MM.1S (cell line): ENCODE measurements at regions not wholly inside any gene's neighbourhood (a gene's known extent, or its start where the extent isn't known, plus 50 kb on each side); places are given as distances from the start of the nearest gene placed in this dataset.

Experiments
- DNase-seq: peaks from one replicate; pipeline ENCODE4 v3.0.0-alpha.2; 2015
- H2AFZ ChIP-seq: fragments of 300-600 bp; sonication (generic); 2 replicates; pipeline ENCODE4 v1.6.0; 2016; ENCODE audit warnings: antibody characterized with exemption, low read length
- H3F3A ChIP-seq: fragments of 300-600 bp; sonication (generic); 2 replicates; pipeline ENCODE4 v1.6.1; 2016; ENCODE audit warnings: mild to moderate bottlenecking, antibody characterized with exemption, low read length, moderate library complexity, mixed read lengths; ENCODE audit not compliant: insufficient read depth
- H3K27ac ChIP-seq: fragments of 300-600 bp; sonication (generic); 2 replicates; pipeline ENCODE4 v1.5.1; 2016; ENCODE audit warnings: mild to moderate bottlenecking, low read length
- H3K27me3 ChIP-seq: fragments of 300-600 bp; sonication (generic); replicated peaks from 2 replicates; pipeline ENCODE4 v1.6.0; 2016; ENCODE audit warnings: low read length; ENCODE audit not compliant: insufficient read depth
- H3K36me3 ChIP-seq: fragments of 300-600 bp; sonication (generic); replicated peaks from 2 replicates; pipeline ENCODE4 v1.6.1; 2016; ENCODE audit warnings: mild to moderate bottlenecking, low read length, mixed read lengths; ENCODE audit not compliant: insufficient read depth
- H3K4me1 ChIP-seq: fragments of 300-600 bp; sonication (generic); 2 replicates; pipeline ENCODE4 v1.6.1; 2016; ENCODE audit warnings: low read length, mixed read lengths
- H3K4me2 ChIP-seq: fragments of 300-600 bp; sonication (generic); 2 replicates; pipeline ENCODE4 v1.6.0; 2016; ENCODE audit warnings: low read depth, low read length
- H3K4me3 ChIP-seq: fragments of 300-600 bp; sonication (generic); 2 replicates; pipeline ENCODE4 v1.5.1; 2016; ENCODE audit warnings: low read length, mixed read lengths
- H3K79me2 ChIP-seq: fragments of 300-600 bp; sonication (generic); 2 replicates; pipeline ENCODE4 v1.6.1; 2016; ENCODE audit warnings: mixed run types, low read length, mixed read lengths
- H3K9ac ChIP-seq: fragments of 300-600 bp; sonication (generic); 2 replicates; pipeline ENCODE4 v1.6.1; 2016; ENCODE audit warnings: low read length, mixed read lengths
- H3K9me2 ChIP-seq: fragments of 300-600 bp; sonication (generic); replicated peaks from 2 replicates; pipeline ENCODE4 v1.6.1; 2016; ENCODE audit warnings: mild to moderate bottlenecking, low read length, mixed read lengths; ENCODE audit not compliant: insufficient read depth
- H3K9me3 ChIP-seq: fragments of 300-600 bp; sonication (generic); replicated peaks from 2 replicates; pipeline ENCODE4 v1.6.1; 2016; ENCODE audit warnings: mild to moderate bottlenecking, low read length, mixed read lengths; ENCODE audit not compliant: insufficient read depth
- H4K20me1 ChIP-seq: fragments of 300-600 bp; sonication (generic); 2 replicates; pipeline ENCODE4 v1.6.1; 2016; ENCODE audit warnings: mild to moderate bottlenecking, low read length, moderate library complexity, mixed read lengths; ENCODE audit not compliant: insufficient read depth
- EZH2 ChIP-seq: fragments of 300-600 bp; sonication (generic); optimal IDR thresholded peaks from 2 replicates; pipeline ENCODE3; 2017; ENCODE audit warnings: low read depth, mild to moderate bottlenecking, antibody characterized with exemption, low read length, mixed read lengths
- EZH2phosphoT487 ChIP-seq: fragments of 300-600 bp; sonication (generic); IDR thresholded peaks from 2 replicates; pipeline ENCODE4 v1.6.1; 2018; ENCODE audit warnings: antibody characterized with exemption, low read length
- TF ChIP-seq, protein P1 (sequence below): fragments of 300-600 bp; sonication (generic); IDR thresholded peaks from 2 replicates; pipeline ENCODE4 v1.5.1; 2016; ENCODE audit warnings: antibody characterized with exemption, low read length, mixed read lengths

DNA sequence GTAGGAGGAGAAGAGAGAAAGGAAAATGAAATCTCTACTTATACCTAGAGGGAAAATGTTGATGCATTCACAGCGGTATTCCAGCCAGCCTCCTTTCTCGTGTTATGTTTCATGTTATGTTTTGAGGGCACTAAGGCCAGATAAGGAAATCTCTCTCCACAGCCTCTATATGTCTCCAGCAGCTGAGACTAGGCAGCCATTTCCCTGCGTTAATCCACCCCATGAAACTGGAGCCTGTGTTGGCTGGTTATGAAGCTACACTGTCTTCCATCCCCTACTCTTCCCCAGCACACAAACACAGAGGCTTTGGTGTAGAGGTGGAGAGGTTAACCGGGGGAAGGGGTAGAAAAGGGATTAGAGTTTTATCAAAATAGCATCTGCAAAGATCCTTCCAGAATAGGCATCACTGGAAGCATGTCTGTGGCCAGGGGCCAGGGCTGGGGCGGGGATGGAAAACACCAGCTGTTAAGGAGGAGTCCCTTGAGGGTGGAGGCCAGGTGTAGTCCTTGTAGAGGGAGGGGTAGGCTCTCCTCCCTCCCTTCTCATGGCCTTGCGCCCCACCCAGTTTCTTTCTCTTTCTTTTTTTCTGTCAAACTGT, 100.9 kb upstream of the TNP1 start:
- no peaks in the 10 kb centered on the region for H3K27me3 ChIP-seq
- H4K20me1 ChIP-seq: no peaks in the 10 kb centered on the region
- H3K4me3 ChIP-seq: no peak overlapping the region
- no peak overlapping the region for H3K4me2 ChIP-seq
- no peaks in the 10 kb centered on the region for H3K9me3 ChIP-seq
- TF ChIP-seq, protein P1, sequence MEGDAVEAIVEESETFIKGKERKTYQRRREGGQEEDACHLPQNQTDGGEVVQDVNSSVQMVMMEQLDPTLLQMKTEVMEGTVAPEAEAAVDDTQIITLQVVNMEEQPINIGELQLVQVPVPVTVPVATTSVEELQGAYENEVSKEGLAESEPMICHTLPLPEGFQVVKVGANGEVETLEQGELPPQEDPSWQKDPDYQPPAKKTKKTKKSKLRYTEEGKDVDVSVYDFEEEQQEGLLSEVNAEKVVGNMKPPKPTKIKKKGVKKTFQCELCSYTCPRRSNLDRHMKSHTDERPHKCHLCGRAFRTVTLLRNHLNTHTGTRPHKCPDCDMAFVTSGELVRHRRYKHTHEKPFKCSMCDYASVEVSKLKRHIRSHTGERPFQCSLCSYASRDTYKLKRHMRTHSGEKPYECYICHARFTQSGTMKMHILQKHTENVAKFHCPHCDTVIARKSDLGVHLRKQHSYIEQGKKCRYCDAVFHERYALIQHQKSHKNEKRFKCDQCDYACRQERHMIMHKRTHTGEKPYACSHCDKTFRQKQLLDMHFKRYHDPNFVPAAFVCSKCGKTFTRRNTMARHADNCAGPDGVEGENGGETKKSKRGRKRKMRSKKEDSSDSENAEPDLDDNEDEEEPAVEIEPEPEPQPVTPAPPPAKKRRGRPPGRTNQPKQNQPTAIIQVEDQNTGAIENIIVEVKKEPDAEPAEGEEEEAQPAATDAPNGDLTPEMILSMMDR: no peak
- TF ChIP-seq EZH2 (no peak), EZH2phosphoT487 (no peak)
- H3K79me2 ChIP-seq: no peaks in the 10 kb centered on the region
- H2AFZ ChIP-seq: no peak overlapping the region
- H3K27ac ChIP-seq: no peak overlapping the region
- DNase-seq: no peak
- H3K4me1 ChIP-seq: no peaks in the 10 kb centered on the region
- no peaks in the 10 kb centered on the region for H3K36me3 ChIP-seq
- H3F3A ChIP-seq: no peaks in the 10 kb centered on the region
- H3K9me2 ChIP-seq: no peaks in the 10 kb centered on the region
- H3K9ac ChIP-seq: no peak overlapping the region

DNA sequence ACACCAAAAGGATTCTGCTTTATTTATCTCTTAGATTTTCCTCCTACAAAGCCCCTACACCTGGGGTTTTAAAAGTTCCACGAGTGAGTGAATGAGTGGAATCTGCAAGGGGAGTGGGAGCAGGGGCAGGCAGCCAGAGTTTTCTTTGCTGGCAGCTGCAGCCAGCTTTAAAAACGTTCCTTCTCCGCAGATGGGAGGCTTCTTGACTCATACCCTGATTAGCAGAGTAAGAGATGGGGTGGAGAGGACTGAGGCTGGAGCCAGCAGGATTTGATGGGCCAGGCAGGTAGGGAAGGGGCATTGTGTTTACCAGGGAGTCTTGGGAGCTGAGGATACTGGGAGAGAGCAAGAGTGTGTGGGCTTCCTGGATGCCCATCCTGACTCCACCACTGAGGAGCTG, 99.6 kb upstream of the TNP1 start:
- Histone ChIP-seq H3K4me1 (no peaks in the 10 kb centered on the region), H4K20me1 (no peaks in the 10 kb centered on the region), H3K4me3 (no peak overlapping the region), H3K27ac (no peak overlapping the region), H3K9me3 (no peaks in the 10 kb centered on the region), H3K9ac (no peak overlapping the region), H3K4me2 (no peak overlapping the region), H3K9me2 (no peaks in the 10 kb centered on the region), H3F3A (no peaks in the 10 kb centered on the region), H3K36me3 (no peaks in the 10 kb centered on the region), H3K27me3 (no peaks in the 10 kb centered on the region), H3K79me2 (no peaks in the 10 kb centered on the region), H2AFZ (no peak overlapping the region)
- no peak for DNase-seq
- TF ChIP-seq EZH2 (no peak), EZH2phosphoT487 (no peak)
- TF ChIP-seq, protein P1: no peak

- H4K20me1 ChIP-seq: no peaks in the 10 kb centered on the region
- no peaks in the 10 kb centered on the region for H3K79me2 ChIP-seq
- DNase-seq: no peak
- H3K9me3 ChIP-seq: no peaks in the 10 kb centered on the region
- H3K9me2 ChIP-seq: no peaks in the 10 kb centered on the region
- no peak overlapping the region for H3K4me2 ChIP-seq
- TF ChIP-seq EZH2phosphoT487 (no peak), EZH2 (no peak)
- TF ChIP-seq, protein P1: no peak
- H3F3A ChIP-seq: no peaks in the 10 kb centered on the region
- H2AFZ ChIP-seq: no peak overlapping the region
- H3K4me3 ChIP-seq: no peak overlapping the region
- no peaks in the 10 kb centered on the region for H3K27me3 ChIP-seq
- no peaks in the 10 kb centered on the region for H3K36me3 ChIP-seq
- H3K4me1 ChIP-seq: no peaks in the 10 kb centered on the region
- no peak overlapping the region for H3K9ac ChIP-seq
- H3K27ac ChIP-seq: no peak overlapping the region
These were observed 97.1 kb upstream of the TNP1 start for GRCh38 chr2:216956820-216957493.
